HG02981 (cell line): ENCODE measurements at regions not wholly inside any gene's neighbourhood (a gene's known extent, or its start where the extent isn't known, plus 50 kb on each side); places are given as distances from the start of the nearest gene placed in this dataset.

ENCODE experiments used
- ATAC-seq: cut with Tn5 transposase; IDR thresholded peaks from one replicate; pipeline ENCODE4 v1.9.1; 2021; ENCODE audit warnings: mild to moderate bottlenecking, moderate library complexity; ENCODE audit not compliant: unreplicated experiment

- ATAC-seq, result no peak
Measured at GRCh38 chr1:56056438-56057287, 522.7 kb downstream of the PLPP3 start.

DNA sequence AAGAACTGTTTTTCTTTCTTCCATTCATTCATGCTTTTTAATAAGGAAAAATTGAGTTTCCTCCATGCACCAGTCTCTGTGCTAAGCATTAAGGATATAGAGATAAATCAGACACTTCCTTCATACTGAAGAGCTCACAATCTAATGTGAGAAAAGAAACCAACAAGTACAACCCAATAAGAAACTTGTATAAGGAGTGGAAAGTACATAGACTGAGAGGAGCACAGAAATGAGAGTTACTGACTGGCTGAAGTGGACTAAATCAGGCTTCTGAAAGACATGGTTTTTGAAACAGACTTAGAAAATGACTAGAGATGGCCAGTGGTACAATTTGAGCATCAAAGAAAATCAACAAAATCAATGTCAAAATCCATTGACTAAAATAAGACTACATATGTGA lies 524.4 kb downstream of the PLPP3 start:
- no peak for ATAC-seq

DNA sequence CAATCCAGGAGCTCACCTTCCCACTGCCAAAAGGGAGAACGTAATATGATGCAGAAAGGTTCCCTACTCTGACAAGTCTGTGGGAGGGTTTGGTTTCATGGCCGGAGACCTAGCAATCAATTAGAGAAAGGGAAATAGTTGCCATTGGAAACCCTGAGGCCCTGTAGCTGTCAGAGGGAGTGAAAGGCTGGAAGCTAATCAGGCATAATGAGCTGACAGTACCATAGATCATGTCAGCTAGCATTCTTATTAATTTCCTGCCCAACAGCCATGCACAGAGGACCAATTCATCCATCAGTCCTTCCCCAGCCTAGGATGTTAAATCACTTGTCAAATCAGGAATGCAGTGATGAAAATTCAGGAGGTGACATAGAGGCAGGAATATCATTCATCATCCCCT lies 527.3 kb downstream of the PLPP3 start:
- ATAC-seq, result no peak

DNA sequence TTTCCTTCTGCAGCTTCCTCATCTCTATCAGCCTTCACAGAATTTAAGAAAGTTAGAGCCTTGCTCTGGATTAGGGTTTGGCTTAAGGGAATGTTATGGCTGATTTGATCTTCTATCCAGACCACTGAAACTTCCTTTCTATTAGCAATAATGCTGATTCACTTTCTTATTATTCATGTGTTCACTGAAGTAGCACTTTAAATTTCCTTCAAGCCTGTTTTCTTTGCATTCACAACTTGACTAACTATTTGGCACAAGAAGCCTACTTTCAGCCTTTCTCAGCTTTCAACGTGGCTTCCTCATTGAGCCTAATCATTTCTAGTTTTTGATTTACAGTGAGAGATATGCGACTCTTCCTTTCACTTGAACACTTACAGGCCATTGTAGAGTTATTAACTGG lies 528.5 kb downstream of the PLPP3 start:
- no peak for ATAC-seq

GRCh38 chr1:56045477-56045876 lies 533.9 kb downstream of the PLPP3 start:
- ATAC-seq, result no peak

- no peak for ATAC-seq
Measured at GRCh38 chr1:56045062-56045461, 534.3 kb downstream of the PLPP3 start.

DNA sequence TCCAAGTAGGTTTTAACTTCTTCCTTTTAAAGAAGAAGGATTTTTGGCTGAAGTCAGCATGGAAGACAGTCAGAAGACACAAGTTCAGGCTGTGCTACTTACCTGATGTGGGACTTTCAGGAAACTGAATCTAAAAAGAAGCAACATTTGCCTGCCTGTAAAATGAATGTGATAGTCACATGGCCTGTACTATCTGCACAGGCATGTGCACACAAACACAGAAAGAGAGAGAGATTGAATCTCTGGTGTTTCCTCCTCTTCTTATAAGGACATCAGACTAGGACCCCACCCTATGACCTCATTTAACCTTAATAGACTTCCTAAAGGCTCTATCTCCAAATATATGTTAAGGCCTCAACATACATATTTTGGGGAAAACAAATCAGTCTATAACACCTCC lies 542.9 kb downstream of the PLPP3 start:
- ATAC-seq, result no peak

DNA sequence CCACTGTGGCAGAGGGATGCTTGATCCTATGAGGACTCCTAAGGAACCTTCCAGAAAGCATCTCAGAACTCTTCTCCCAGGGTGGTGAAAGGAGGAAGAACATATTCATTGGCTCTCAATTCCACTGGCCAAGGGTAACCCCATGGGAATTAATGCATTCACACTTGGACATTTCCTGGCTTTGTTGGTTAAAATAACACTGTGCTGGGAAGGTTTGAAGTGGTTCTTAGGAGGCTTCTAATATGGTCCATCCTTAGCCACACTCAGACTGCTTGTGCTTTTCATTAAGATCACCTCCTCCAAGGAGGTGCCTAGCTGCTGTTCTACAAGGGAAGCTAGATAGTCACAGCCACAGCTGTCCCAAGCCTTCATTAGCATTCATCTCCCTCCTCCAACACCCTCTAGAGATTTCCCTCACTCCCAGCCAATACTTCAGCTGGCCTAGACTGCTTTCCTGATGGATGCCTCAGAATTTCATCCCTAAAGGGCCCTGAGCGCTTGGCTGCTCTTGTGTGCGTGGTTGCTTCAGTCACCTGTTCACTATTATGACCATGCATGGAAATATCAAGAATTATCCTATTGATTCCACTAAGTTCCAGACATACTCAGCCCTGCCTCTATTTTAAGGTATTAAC lies 544.4 kb downstream of the PLPP3 start:
- no peak for ATAC-seq

DNA sequence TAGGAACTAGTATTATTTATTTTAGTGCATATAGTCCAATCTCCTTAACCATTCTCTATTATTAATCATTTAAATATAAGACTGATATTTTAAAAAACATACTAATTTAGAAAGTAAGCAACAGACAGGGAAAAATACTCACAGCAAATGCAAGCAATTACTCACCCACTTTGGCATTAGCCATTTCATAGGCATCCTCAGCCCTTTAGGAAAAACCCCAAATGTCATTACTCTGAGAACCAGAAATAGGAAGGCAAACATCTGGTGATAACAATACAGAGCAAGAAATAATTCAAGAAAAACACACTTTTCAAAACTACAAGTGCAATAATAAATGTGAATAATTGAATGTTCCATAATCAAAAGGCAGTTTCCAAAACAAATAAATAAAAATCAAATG lies 545.1 kb downstream of the PLPP3 start:
- no peak for ATAC-seq

DNA sequence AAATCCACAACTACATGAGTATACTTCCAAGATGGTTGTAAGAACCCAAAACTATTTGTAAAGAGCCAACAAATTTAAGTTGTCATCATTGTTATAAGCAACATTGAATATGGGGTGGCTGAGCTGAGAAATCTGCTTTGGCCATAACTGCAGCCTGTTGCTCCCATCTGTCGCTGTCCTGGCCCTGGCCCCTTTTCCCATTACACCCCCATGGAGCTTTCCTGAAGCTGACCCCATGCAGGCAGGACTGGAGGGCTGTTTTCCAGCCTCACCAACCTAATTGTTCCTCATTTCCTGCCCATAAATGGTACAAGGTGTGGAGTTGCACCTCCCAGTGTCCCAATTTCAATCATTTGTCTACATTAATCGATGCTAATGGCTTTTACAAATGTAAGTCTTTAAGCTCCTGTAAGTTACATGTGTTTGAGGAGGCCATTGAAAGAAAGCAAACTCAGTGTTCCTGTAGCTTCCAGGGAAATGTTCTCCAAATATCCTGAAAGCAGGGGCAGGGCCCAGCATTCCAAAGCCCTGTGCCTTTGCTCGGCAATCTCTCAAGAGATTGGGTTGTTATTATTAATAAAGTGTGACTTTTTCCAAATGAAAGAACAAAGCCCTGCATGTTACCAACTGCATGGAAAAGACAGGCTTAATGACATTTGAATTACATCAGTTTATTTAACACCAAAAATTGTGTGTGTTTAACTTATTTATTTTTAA lies 545.9 kb downstream of the PLPP3 start:
- ATAC-seq, result no peak

- ATAC-seq, result no peak
Measured at GRCh38 chr1:56032096-56032676, 547.2 kb downstream of the PLPP3 start.

- ATAC-seq, result no peak
Measured at GRCh38 chr1:56031001-56031400, 548.4 kb downstream of the PLPP3 start.

DNA sequence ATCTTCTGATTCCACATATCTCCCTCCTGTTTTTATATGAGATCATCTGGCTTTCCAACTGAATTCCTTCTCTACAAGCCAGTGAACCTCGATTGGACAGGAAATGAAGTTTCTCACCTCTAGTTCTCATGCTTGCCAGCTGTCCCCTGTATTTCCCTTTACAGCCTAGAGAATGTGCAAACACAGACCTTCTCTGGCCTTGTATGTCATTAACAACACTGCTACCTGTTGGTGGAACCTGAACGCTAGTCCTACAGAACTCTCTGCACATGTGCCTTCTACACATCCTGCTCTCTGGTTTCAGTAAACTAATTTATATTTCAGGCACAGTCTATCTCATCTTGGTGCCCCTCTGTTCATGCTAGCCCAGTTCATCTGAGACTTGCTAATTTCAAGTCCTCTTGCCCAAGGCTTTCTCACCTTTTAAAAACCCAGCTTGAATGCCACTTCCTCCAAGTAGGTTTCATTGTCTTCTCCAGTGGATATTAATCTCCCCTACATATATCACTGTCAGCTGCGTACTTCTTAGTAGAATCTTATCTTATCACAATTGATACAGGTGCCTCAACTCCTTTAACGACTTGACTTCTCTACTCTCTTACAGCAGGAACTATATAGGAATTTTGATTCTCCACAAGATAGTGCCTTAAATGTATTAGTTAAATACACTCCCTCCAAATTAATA lies 549.9 kb downstream of the PLPP3 start:
- ATAC-seq, result no peak

- no peak for ATAC-seq
Measured at GRCh38 chr1:56028911-56029310, 550.5 kb downstream of the PLPP3 start.

DNA sequence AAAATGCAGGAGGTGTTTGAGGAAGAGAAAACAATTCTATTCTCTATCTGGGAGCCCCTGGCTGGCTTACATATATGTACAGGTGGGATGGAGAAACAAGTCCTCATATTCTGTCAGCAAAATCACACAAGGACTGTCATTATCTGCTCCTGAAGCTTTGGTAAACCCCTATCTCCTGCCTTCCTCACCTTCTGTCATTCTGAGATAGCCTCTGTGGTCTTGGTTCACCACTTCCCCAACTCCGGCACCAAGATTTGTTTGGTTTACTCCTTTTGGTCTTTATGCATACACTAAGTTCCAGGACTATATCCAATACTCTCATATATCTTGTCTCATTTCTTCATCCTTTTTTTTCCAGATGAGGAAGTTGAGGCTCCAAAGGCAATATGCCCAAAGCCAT lies 551.1 kb downstream of the PLPP3 start:
- ATAC-seq, result no peak

DNA sequence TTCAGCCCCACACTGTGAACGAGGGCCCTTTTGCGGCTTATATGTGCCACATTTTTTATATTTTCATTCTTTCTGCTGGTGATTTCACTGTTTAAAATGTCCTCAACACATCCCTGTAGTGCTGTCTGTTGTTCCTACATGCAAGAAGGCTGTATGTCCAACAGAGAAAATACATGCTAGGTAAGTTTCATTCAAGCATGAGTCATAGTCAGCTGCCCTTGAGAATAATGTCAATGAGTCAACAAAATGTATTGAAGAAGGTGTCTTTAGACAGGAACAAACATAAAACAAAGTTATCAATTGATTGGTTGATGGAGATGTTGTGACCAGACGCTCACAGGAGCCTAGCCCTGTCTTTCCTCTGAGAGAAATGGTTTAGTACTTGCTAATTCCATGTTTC lies 553.4 kb downstream of the PLPP3 start:
- no peak for ATAC-seq

DNA sequence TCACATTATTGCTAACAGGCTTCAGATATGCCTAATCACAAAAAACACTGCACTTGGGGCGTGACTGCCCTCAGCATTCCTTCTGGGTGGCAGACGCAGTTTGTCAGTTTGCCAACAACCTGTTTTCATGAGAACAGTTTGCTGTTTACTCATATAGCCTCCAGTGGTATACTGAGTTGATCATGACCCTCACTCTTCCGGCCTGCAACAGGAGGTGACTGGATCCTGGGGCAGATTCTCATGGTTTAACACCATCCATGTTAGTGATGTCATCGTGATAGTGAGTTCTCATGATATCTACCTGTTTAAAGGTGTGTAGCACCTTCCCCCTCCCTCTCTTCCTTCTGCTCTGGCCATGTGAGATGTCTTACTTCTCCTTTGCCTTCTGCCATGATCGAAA lies 555.2 kb downstream of the PLPP3 start:
- ATAC-seq, result no peak

- no peak for ATAC-seq
Measured at GRCh38 chr1:56019922-56020321, 559.4 kb downstream of the PLPP3 start.

DNA sequence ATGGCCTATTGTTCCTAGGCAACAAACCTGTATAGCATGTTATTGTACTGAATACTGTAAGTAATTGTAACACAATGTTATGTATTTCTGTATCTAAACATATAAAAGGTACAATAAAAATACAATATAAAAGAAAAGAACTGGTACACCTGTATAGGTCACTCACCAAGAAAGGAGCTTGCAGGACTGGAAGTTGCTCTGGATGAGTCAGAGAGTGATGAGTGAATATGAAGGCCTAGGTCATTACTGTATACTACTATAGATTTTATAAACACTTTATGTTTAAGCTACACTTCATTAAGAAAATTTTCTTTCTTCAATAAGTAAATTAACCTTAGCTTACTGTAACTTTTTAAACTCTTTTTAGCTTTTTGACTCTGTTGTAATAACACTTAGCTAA lies 559.9 kb downstream of the PLPP3 start:
- ATAC-seq, result no peak

- no peak for ATAC-seq
Measured at GRCh38 chr1:56017336-56017735, 562.0 kb downstream of the PLPP3 start.

- no peak for ATAC-seq
Measured at GRCh38 chr1:56003846-56004245, 575.5 kb downstream of the PLPP3 start.
